Gastroesophageal sphincter (tissue), 4 donors: ENCODE measurements at regions not wholly inside any gene's neighbourhood (a gene's known extent, or its start where the extent isn't known, plus 50 kb on each side); places are given as distances from the start of the nearest gene placed in this dataset.

Source experiments
- ATAC-seq: fragments of 150-250 bp; one replicate; pipeline ENCODE4 v1.9.1; 2016; ENCODE audit warnings: mild to moderate bottlenecking, moderate library complexity
- H3K27ac ChIP-seq, 4 donors: fragments of 200-600 bp; sonication (generic) in 3 of 4; 1 replicate in 3 of 4; 2 replicates in 1 of 4; pipeline ENCODE4 v1.5.1; 2016 to 2019
- H3K27me3 ChIP-seq: fragments of 200-600 bp; sonication (generic); one replicate; pipeline ENCODE4 v1.5.1; 2019
- H3K36me3 ChIP-seq, 2 donors: fragments of 200-600 bp; sonication (generic); one replicate each; pipeline ENCODE4 v1.5.1; 2019; ENCODE audit warnings: control low read depth in 1 of 2
- H3K4me1 ChIP-seq, 3 donors: fragments of 200-600 bp; sonication (generic); 1 replicate in 2 of 3; 2 replicates in 1 of 3; pipeline ENCODE4 v1.5.1; 2016 to 2019; ENCODE audit warnings: control low read depth in 2 of 3
- H3K4me3 ChIP-seq, 2 donors: fragments of 200-600 bp; sonication (generic); one replicate each; pipeline ENCODE4 v1.5.1; 2019; ENCODE audit warnings: mild to moderate bottlenecking in 1 of 2, moderate library complexity in 1 of 2
- H3K9me3 ChIP-seq, 3 donors: fragments of 200-600 bp; sonication (generic); one replicate each; pipeline ENCODE4 v1.5.1; 2017 to 2019; ENCODE audit warnings: control low read depth in 2 of 3
- CTCF ChIP-seq, 4 experiments: fragments of 200-600 bp in 2 of 4; fragments of 450-650 bp in 2 of 4; sonication (generic) in 1 of 4; IDR thresholded peaks; one replicate each; pipeline ENCODE4 v1.5.1; 2017 to 2019; ENCODE audit warnings: antibody characterized with exemption in 4 of 4, mild to moderate bottlenecking in 2 of 4, moderate library complexity in 2 of 4
- EP300 ChIP-seq: sonication (generic); formaldehyde crosslinking; IDR thresholded peaks from one replicate; pipeline ENCODE4 v1.6.1; 2017; ENCODE audit warnings: antibody characterized with exemption, mild to moderate bottlenecking
- POLR2A ChIP-seq, 2 donors: fragments of 450-650 bp; IDR thresholded peaks; one replicate each; pipeline ENCODE4 v1.6.1; 2017; ENCODE audit warnings: antibody characterized with exemption in 2 of 2, mild to moderate bottlenecking in 2 of 2, moderate library complexity in 1 of 2
- POLR2AphosphoS5 ChIP-seq: sonication (generic); formaldehyde crosslinking; IDR thresholded peaks from one replicate; pipeline ENCODE4 v1.6.1; 2017; ENCODE audit warnings: antibody characterized with exemption
- WGBS, 2 donors: methylation state at CpG; one replicate each; pipeline ENCODE4 v1.1.5; 2018; ENCODE audit warnings: low coverage in 1 of 2; 5-methylcytosine and 5-hydroxymethylcytosine counted together

- peaks cover 0 to 6% (median 0%) of the 10 kb centered on the region in 3 donors for H3K4me1 ChIP-seq
- TF ChIP-seq POLR2AphosphoS5 (no peak), EP300 (no peak), POLR2A (IDR thresholded peaks at IDR 0.05) (no peak), CTCF (IDR thresholded peaks at IDR 0.05) (no peak)
- H3K27ac ChIP-seq: no peak overlapping the region
- H3K4me3 ChIP-seq: no peak overlapping the region
- H3K36me3 ChIP-seq: no peaks in the 10 kb centered on the region
- ATAC-seq: no peak
- 14 to 36% methylated on average over 4 of the region's 4 CpGs for WGBS, 2 donors
- H3K9me3 ChIP-seq: no peaks in the 10 kb centered on the region
- H3K27me3 ChIP-seq: no peaks in the 10 kb centered on the region
Measured at GRCh38 chr14:53881161-53881871, 75.3 kb downstream of the BMP4 start.

- H3K4me3 ChIP-seq: no peak overlapping the region
- ATAC-seq: no peak
- WGBS, 2 donors: 88 to 100% methylated on average over 1 of the region's 1 CpG
- H3K27ac ChIP-seq: no peak overlapping the region
- H3K4me1 ChIP-seq: peaks cover 0 to 6% (median 0%) of the 10 kb centered on the region in 3 donors
- H3K36me3 ChIP-seq: no peaks in the 10 kb centered on the region
- H3K27me3 ChIP-seq: no peaks in the 10 kb centered on the region
- no peaks in the 10 kb centered on the region for H3K9me3 ChIP-seq
- TF ChIP-seq CTCF (IDR thresholded peaks at IDR 0.05): no peak
- no peak for TF ChIP-seq EP300
- TF ChIP-seq POLR2AphosphoS5: no peak
- TF ChIP-seq POLR2A (IDR thresholded peaks at IDR 0.05): no peak
Measured at GRCh38 chr14:53880761-53881160, 75.9 kb downstream of the BMP4 start.

GRCh38 chr14:53879747-53880146 lies 76.9 kb downstream of the BMP4 start:
- Histone ChIP-seq H3K4me3 (no peak overlapping the region), H3K9me3 (no peaks in the 10 kb centered on the region), H3K27me3 (no peaks in the 10 kb centered on the region), H3K4me1 (peaks cover 0 to 6% (median 0%) of the 10 kb centered on the region in 3 donors), H3K36me3 (no peaks in the 10 kb centered on the region), H3K27ac (no peak overlapping the region)
- TF ChIP-seq POLR2A (IDR thresholded peaks at IDR 0.05): no peak
- no peak for TF ChIP-seq CTCF (IDR thresholded peaks at IDR 0.05)
- no peak for TF ChIP-seq EP300
- no peak for TF ChIP-seq POLR2AphosphoS5
- no peak for ATAC-seq
- WGBS, 2 donors: 89 to 100% methylated on average over 3 to 6 of the region's 6 CpGs

- Histone ChIP-seq H3K36me3 (no peaks in the 10 kb centered on the region), H3K9me3 (no peaks in the 10 kb centered on the region), H3K27me3 (no peaks in the 10 kb centered on the region), H3K4me3 (no peak overlapping the region), H3K27ac (no peak overlapping the region), H3K4me1 (peaks cover 0 to 6% (median 0%) of the 10 kb centered on the region in 3 donors)
- no peak for ATAC-seq
- TF ChIP-seq EP300: no peak
- TF ChIP-seq POLR2A (IDR thresholded peaks at IDR 0.05): no peak
- TF ChIP-seq POLR2AphosphoS5: no peak
- TF ChIP-seq CTCF (IDR thresholded peaks at IDR 0.05): no peak
- WGBS, 2 donors: 61 to 70% methylated on average over 8 of the region's 8 CpGs
Measured at GRCh38 chr14:53879022-53879686, 77.5 kb downstream of the BMP4 start.
